Lower lobe of right lung (tissue), 2 donors: ENCODE measurements at regions not wholly inside any gene's neighbourhood (a gene's known extent, or its start where the extent isn't known, plus 50 kb on each side); places are given as distances from the start of the nearest gene placed in this dataset.

Experiments used
- ATAC-seq, 2 donors: fragments of 200-7000 bp; cut with Tn5 transposase; one replicate each; pipeline ENCODE4 v1.9.1; 2020 to 2022; ENCODE audit warnings: mild to moderate bottlenecking in 2 of 2, moderate library complexity in 2 of 2
- DNase-seq: peaks from one replicate; pipeline ENCODE4 v3.0.0-alpha.2; 2020
- H3K27ac ChIP-seq: fragments of 200-600 bp; one replicate; pipeline ENCODE4 v1.8.0; 2022
- H3K27me3 ChIP-seq: fragments of 200-600 bp; one replicate; pipeline ENCODE4 v1.8.0; 2022; ENCODE audit warnings: low read depth
- H3K36me3 ChIP-seq: fragments of 200-600 bp; one replicate; pipeline ENCODE4 v1.8.0; 2022; ENCODE audit warnings: mild to moderate bottlenecking
- H3K4me1 ChIP-seq: fragments of 200-600 bp; one replicate; pipeline ENCODE4 v1.8.0; 2022
- H3K4me3 ChIP-seq: fragments of 200-600 bp; one replicate; pipeline ENCODE4 v1.8.0; 2022; ENCODE audit warnings: mild to moderate bottlenecking
- H3K9me3 ChIP-seq: fragments of 200-600 bp; one replicate; pipeline ENCODE4 v1.8.0; 2022
- intact Hi-C: fragments of 100-400 bp; cut with DNase I; formaldehyde crosslinking; loops from one replicate; pipeline ENCODE4 v1.11.0; 2022
- TF ChIP-seq, protein P1 (sequence below): fragments of 200-600 bp; IDR thresholded peaks from one replicate; pipeline ENCODE4 v1.8.0; 2022; ENCODE audit warnings: antibody characterized with exemption, mild to moderate bottlenecking
- donor health status: DM: no; HTN: yes; CAD: no; lungs with severe emphysema.

DNA sequence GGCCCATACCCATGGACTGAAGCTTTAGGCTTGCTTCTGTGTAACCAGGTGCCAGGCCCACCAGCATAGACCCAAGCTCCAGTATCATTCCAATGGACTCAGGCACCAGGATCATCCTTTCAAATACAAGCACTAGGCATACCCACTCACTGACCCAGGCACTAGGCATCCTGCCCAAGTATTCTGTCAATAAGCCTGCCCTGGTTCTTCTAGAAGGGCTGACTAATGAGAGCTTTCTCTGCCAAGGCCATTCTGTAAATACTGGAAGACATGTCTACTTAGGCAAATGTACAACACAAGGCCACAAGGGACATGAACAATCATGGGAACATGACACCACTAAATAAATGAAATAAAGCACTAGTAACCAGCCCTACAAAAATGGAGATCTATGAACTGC is 352.2 kb downstream of the FSCB start:
- no peaks in the 10 kb centered on the region for H3K27me3 ChIP-seq
- H3K4me1 ChIP-seq: no peaks in the 10 kb centered on the region
- H3K27ac ChIP-seq: no peak overlapping the region
- H3K9me3 ChIP-seq: no peaks in the 10 kb centered on the region
- intact Hi-C loops: no loop called here
- DNase-seq (no peak), ATAC-seq (no peak)
- H3K36me3 ChIP-seq: no peaks in the 10 kb centered on the region
- TF ChIP-seq, protein P1, sequence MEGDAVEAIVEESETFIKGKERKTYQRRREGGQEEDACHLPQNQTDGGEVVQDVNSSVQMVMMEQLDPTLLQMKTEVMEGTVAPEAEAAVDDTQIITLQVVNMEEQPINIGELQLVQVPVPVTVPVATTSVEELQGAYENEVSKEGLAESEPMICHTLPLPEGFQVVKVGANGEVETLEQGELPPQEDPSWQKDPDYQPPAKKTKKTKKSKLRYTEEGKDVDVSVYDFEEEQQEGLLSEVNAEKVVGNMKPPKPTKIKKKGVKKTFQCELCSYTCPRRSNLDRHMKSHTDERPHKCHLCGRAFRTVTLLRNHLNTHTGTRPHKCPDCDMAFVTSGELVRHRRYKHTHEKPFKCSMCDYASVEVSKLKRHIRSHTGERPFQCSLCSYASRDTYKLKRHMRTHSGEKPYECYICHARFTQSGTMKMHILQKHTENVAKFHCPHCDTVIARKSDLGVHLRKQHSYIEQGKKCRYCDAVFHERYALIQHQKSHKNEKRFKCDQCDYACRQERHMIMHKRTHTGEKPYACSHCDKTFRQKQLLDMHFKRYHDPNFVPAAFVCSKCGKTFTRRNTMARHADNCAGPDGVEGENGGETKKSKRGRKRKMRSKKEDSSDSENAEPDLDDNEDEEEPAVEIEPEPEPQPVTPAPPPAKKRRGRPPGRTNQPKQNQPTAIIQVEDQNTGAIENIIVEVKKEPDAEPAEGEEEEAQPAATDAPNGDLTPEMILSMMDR: no peak
- H3K4me3 ChIP-seq: no peak overlapping the region

DNA sequence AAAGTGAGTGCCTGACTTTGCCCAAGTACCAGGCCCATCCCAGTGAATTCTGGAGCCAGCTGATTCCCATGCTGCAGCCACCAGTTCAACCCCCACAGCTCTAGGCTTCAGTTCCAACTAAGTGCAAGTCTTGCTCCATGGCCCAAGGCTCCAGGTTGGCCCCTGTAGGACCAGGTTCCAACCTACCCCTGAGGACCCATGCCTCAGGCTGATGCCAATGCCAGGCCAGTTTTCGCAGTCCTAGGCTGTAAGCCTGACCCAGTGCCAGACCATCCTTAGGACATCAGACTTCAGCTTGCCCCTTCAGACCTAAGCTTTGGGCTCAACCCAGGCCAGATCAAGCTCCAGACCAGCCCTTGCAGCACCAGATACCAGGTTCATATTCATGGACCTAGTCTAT is 352.6 kb downstream of the FSCB start:
- no peak overlapping the region for H3K4me3 ChIP-seq
- no peaks in the 10 kb centered on the region for H3K4me1 ChIP-seq
- H3K36me3 ChIP-seq: no peaks in the 10 kb centered on the region
- no peak for ATAC-seq
- TF ChIP-seq, protein P1: no peak
- H3K27ac ChIP-seq: no peak overlapping the region
- intact Hi-C loops: no loop called here
- DNase-seq: no peak
- H3K27me3 ChIP-seq: no peaks in the 10 kb centered on the region
- H3K9me3 ChIP-seq: no peaks in the 10 kb centered on the region

DNA sequence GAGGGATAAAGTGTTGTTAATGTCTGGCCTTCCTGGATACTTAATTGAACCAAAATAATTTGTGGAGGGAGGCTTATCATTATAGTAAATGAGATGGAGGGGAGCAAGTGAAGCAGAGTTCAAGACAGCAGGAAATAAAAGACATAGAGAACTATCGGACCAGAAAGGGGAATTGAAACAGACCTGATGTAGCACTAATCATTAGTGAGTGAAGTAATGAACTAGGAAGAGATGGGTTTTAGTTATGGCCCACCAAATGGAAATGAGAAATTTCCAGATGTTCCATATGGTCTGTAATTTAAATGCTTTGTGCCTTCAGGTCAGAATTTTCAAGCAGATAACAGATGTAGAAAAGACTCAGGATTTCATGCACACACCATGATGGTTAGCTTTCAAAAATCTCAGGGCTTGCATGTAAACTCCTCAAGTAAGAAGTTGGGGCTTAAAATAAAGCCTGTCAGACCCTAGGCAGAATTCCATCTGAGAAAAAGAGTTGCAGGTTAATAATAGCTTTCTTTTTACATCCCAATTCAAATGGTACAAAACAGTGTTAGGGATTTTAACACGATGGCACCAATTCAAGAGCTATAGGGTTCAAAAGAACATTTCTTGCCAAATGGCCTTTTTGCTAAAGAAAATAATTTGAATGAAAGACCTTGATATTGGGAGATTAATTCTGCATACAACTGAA is 355.8 kb downstream of the FSCB start:
- TF ChIP-seq, protein P1: no peak
- no peaks in the 10 kb centered on the region for H3K36me3 ChIP-seq
- intact Hi-C loops: no loop called here
- no peaks in the 10 kb centered on the region for H3K9me3 ChIP-seq
- no peak for ATAC-seq
- H3K27me3 ChIP-seq: no peaks in the 10 kb centered on the region
- no peak overlapping the region for H3K4me3 ChIP-seq
- no peaks in the 10 kb centered on the region for H3K4me1 ChIP-seq
- H3K27ac ChIP-seq: no peak overlapping the region
- DNase-seq: no peak

DNA sequence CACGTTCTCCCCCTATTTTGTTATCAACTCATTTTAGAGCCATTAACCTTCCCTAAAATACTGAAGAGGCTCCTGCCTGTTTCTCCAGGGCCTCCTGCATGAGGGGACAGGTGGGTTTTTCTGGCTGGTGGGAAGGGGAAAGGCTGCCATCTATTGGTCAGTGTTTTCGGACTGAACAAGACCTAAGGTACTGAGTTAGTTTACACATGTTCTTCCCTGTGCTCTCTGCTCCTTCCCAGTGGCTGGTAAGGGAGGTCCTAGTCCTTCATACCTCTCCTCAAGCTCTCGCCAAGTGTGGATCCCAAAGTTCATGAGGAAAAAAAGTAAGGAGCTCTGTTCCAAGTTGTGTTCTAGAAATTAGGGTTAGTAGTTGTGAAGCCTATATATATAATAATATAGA is 357.5 kb downstream of the FSCB start:
- Histone ChIP-seq H3K9me3 (no peaks in the 10 kb centered on the region), H3K4me1 (no peaks in the 10 kb centered on the region), H3K4me3 (no peak overlapping the region), H3K36me3 (no peaks in the 10 kb centered on the region), H3K27ac (no peak overlapping the region), H3K27me3 (no peaks in the 10 kb centered on the region)
- TF ChIP-seq, protein P1: no peak
- DNase-seq (no peak), ATAC-seq (no peak)
- intact Hi-C loops: no loop called here

DNA sequence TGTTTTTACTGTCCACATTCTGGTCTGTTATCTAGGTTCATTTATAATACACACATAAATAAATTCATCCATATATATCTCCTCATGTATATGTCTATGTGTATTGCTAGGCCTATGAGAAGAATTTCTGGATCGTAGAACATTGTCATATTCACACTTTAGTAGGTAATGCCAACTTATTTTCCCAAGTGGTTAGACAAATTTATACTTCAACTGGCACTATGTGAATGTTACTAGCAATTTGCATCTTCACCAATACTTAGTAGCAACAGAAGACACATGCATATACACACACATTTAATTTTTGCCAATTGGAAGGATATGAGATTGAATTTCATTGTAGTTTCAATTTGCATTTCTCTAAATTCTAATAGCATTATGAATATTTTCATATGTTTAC is 365.1 kb downstream of the FSCB start:
- Histone ChIP-seq H3K36me3 (no peaks in the 10 kb centered on the region), H3K27me3 (no peaks in the 10 kb centered on the region), H3K4me3 (no peak overlapping the region), H3K4me1 (no peaks in the 10 kb centered on the region), H3K9me3 (no peaks in the 10 kb centered on the region), H3K27ac (no peak overlapping the region)
- ATAC-seq: no peak
- TF ChIP-seq, protein P1: no peak
- intact Hi-C loops: no loop called here
- DNase-seq: no peak
